GM19468 (cell line): ENCODE measurements at regions not wholly inside any gene's neighbourhood (a gene's known extent, or its start where the extent isn't known, plus 50 kb on each side); places are given as distances from the start of the nearest gene placed in this dataset.
"Not testable (repeated sequence)": the region's sequence is repeated elsewhere in the genome, so short reads cannot be mapped to it uniquely, and the experiment has no call there.

Experiments
- ATAC-seq: cut with Tn5 transposase; IDR thresholded peaks from one replicate; pipeline ENCODE4 v1.9.1; 2021; ENCODE audit warnings: mild to moderate bottlenecking, moderate library complexity, moderate number of reproducible peaks; ENCODE audit not compliant: unreplicated experiment; ENCODE audit errors: extremely low read depth

GRCh38 chr6:140178520-140178919 lies 804.1 kb upstream of the CITED2 start:
- ATAC-seq: no peak

GRCh38 chr6:140176306-140176705 lies 801.9 kb upstream of the CITED2 start:
- ATAC-seq: no peak

- no peak for ATAC-seq
Observed at GRCh38 chr6:140175486-140175885, 801.0 kb upstream of the CITED2 start.

GRCh38 chr6:140174524-140174923 lies 800.1 kb upstream of the CITED2 start:
- no peak for ATAC-seq

GRCh38 chr6:140168365-140168764 lies 793.9 kb upstream of the CITED2 start:
- ATAC-seq: no peak

GRCh38 chr6:140160909-140161308 lies 786.5 kb upstream of the CITED2 start:
- ATAC-seq: no peak

- ATAC-seq: no peak
Observed at GRCh38 chr6:140160494-140160893, 786.0 kb upstream of the CITED2 start.

- ATAC-seq: no peak
Observed at GRCh38 chr6:140156131-140156530, 781.7 kb upstream of the CITED2 start.

GRCh38 chr6:140155451-140156126 lies 781.1 kb upstream of the CITED2 start:
- ATAC-seq: no peak

- no peak for ATAC-seq
Observed at GRCh38 chr6:140153703-140154102, 779.3 kb upstream of the CITED2 start.

GRCh38 chr6:140147825-140148814 lies 773.7 kb upstream of the CITED2 start:
- not testable (repeated sequence) for ATAC-seq

GRCh38 chr6:140140891-140141290 lies 766.4 kb upstream of the CITED2 start:
- ATAC-seq: no peak

- no peak for ATAC-seq
Observed at GRCh38 chr6:140138311-140139010, 764.0 kb upstream of the CITED2 start.

- no peak for ATAC-seq
Observed at GRCh38 chr6:140134224-140134623, 759.8 kb upstream of the CITED2 start.

GRCh38 chr6:140130074-140130473 lies 755.6 kb upstream of the CITED2 start:
- no peak for ATAC-seq

- ATAC-seq: no peak
Observed at GRCh38 chr6:140124498-140124897, 750.0 kb upstream of the CITED2 start.

GRCh38 chr6:140108167-140108566 lies 733.7 kb upstream of the CITED2 start:
- ATAC-seq: no peak

GRCh38 chr6:140107216-140107615 lies 732.8 kb upstream of the CITED2 start:
- no peak for ATAC-seq

- no peak for ATAC-seq
Observed at GRCh38 chr6:140105857-140106256, 731.4 kb upstream of the CITED2 start.

- ATAC-seq: no peak
Observed at GRCh38 chr6:140105241-140105640, 730.8 kb upstream of the CITED2 start.

- ATAC-seq: no peak
Observed at GRCh38 chr6:140101818-140102217, 727.4 kb upstream of the CITED2 start.
